GM23338 (cell line): ENCODE measurements at regions not wholly inside any gene's neighbourhood (a gene's known extent, or its start where the extent isn't known, plus 50 kb on each side); places are given as distances from the start of the nearest gene placed in this dataset.

ENCODE experiments used
- ATAC-seq: fragments of 200-7000 bp; cut with Tn5 transposase; 3 replicates; pipeline ENCODE4 v1.9.1; 2020
- DNase-seq: peaks from one replicate; pipeline ENCODE4 v3.0.0-alpha.2; 2015; ENCODE audit warnings: low spot score
- H2AFZ ChIP-seq: fragments of 200-600 bp; sonication (generic); 2 replicates; pipeline ENCODE4 v1.8.0; 2016; ENCODE audit warnings: antibody characterized with exemption, mild to moderate bottlenecking, moderate library complexity
- H3F3A ChIP-seq: fragments of 200-600 bp; sonication (generic); replicated peaks from 2 replicates; pipeline ENCODE4 v1.8.0; 2017; ENCODE audit warnings: antibody characterized with exemption, mixed run types, low read depth
- H3K27ac ChIP-seq: fragments of 200-600 bp; sonication (generic); 2 replicates; pipeline ENCODE4 v1.6.1; 2016; ENCODE audit warnings: low read depth
- H3K27me3 ChIP-seq: fragments of 200-600 bp; sonication (generic); 2 replicates; pipeline ENCODE4 v1.8.0; 2016; ENCODE audit warnings: mild to moderate bottlenecking, mixed run types, moderate library complexity; ENCODE audit not compliant: insufficient read depth
- H3K36me3 ChIP-seq: fragments of 200-600 bp; sonication (generic); 2 replicates; pipeline ENCODE4 v1.8.0; 2016; ENCODE audit warnings: mild to moderate bottlenecking; ENCODE audit not compliant: insufficient read depth
- H3K4me1 ChIP-seq: fragments of 200-600 bp; sonication (generic); 2 replicates; pipeline ENCODE4 v1.8.0; 2016; ENCODE audit warnings: mild to moderate bottlenecking, moderate library complexity; ENCODE audit not compliant: insufficient read depth
- H3K4me2 ChIP-seq: fragments of 200-600 bp; sonication (generic); 2 replicates; pipeline ENCODE4 v1.7.1; 2017; ENCODE audit warnings: mixed run types
- H3K4me3 ChIP-seq: fragments of 200-600 bp; sonication (generic); 2 replicates; pipeline ENCODE4 v1.6.1; 2016; ENCODE audit warnings: mixed run types
- H3K79me2 ChIP-seq: fragments of 200-600 bp; sonication (generic); replicated peaks from 2 replicates; pipeline ENCODE4 v1.8.0; 2017; ENCODE audit warnings: mild to moderate bottlenecking; ENCODE audit not compliant: insufficient read depth
- H3K9me2 ChIP-seq: fragments of 200-600 bp; sonication (generic); 2 replicates; pipeline ENCODE4 v1.8.0; 2017; ENCODE audit not compliant: insufficient read depth
- H4K20me1 ChIP-seq: fragments of 200-600 bp; sonication (generic); replicated peaks from 2 replicates; pipeline ENCODE4 v1.8.0; 2017; ENCODE audit warnings: mild to moderate bottlenecking; ENCODE audit not compliant: insufficient read depth
- H3K27ac Mint-ChIP-seq: 2 replicates; pipeline ENCODE4 v1.8.0; 2020; ENCODE audit warnings: inconsistent platforms, mild to moderate bottlenecking, moderate library complexity, mixed read lengths
- H3K27me3 Mint-ChIP-seq: 3 replicates; pipeline ENCODE4 v1.8.0; 2022; ENCODE audit warnings: low read depth, mild to moderate bottlenecking, moderate library complexity, mixed read lengths, inconsistent platforms; ENCODE audit not compliant: insufficient read depth, poor library complexity
- H3K36me3 Mint-ChIP-seq: 3 replicates; pipeline ENCODE4 v1.8.0; 2021; ENCODE audit warnings: low read depth, mild to moderate bottlenecking, inconsistent platforms, moderate library complexity, mixed read lengths
- H3K4me1 Mint-ChIP-seq: 3 replicates; pipeline ENCODE4 v1.8.0; 2020; ENCODE audit warnings: mild to moderate bottlenecking, inconsistent platforms, mixed read lengths
- H3K4me3 Mint-ChIP-seq: 3 replicates; pipeline ENCODE4 v1.8.0; 2021; ENCODE audit warnings: moderate library complexity, mild to moderate bottlenecking, inconsistent platforms, mixed read lengths
- H3K9me3 Mint-ChIP-seq: 3 replicates; pipeline ENCODE4 v1.8.0; 2020; ENCODE audit warnings: moderate library complexity, mild to moderate bottlenecking, inconsistent platforms, mixed read lengths
- CREB1 ChIP-seq: fragments of 250-450 bp; sonication (Bioruptor Pico); IDR thresholded peaks from 2 replicates; pipeline ENCODE4 v1.5.0; 2020; ENCODE audit warnings: low read depth, mild to moderate bottlenecking, moderate library complexity
- CTCF ChIP-seq, 2 experiments: fragments of 200-600 bp in 1 of 2; sonication (generic) in 1 of 2; conservative IDR thresholded peaks; 2 replicates each; pipeline versions ENCODE4 v1.5.1 to v1.6.1; 2016 to 2017; ENCODE audit warnings: antibody characterized with exemption in 2 of 2, low read depth in 2 of 2, mild to moderate bottlenecking in 2 of 2, moderate library complexity in 1 of 2
- ETS1 ChIP-seq: IDR thresholded peaks from 2 replicates; pipeline ENCODE4 v1.6.1; 2016; ENCODE audit warnings: antibody characterized with exemption
- EZH2 ChIP-seq: fragments of 200-600 bp; sonication (generic); IDR thresholded peaks from one replicate; pipeline ENCODE4 v1.8.0; 2017; ENCODE audit warnings: antibody characterized with exemption, mild to moderate bottlenecking, low read depth; ENCODE audit not compliant: unreplicated experiment
- EZH2phosphoT487 ChIP-seq: fragments of 200-600 bp; sonication (generic); IDR thresholded peaks from one replicate; pipeline ENCODE4 v1.8.1; 2018; ENCODE audit warnings: antibody characterized with exemption; ENCODE audit not compliant: unreplicated experiment
- JUNB ChIP-seq: IDR thresholded peaks from one replicate; pipeline ENCODE4 v1.6.1; 2016; ENCODE audit warnings: antibody characterized with exemption; ENCODE audit not compliant: unreplicated experiment
- NANOG ChIP-seq: IDR thresholded peaks from 2 replicates; pipeline ENCODE4 v1.6.1; 2016; ENCODE audit warnings: antibody characterized with exemption, borderline replicate concordance
- POLR2AphosphoS5 ChIP-seq: IDR thresholded peaks from 2 replicates; pipeline ENCODE4 v1.6.1; 2016; ENCODE audit warnings: antibody characterized with exemption, low read depth
- REST ChIP-seq: IDR thresholded peaks from one replicate; pipeline ENCODE4 v1.6.1; 2018; ENCODE audit warnings: antibody characterized with exemption; ENCODE audit not compliant: unreplicated experiment
- STAT1 ChIP-seq: IDR thresholded peaks from one replicate; pipeline ENCODE4 v1.6.1; 2016; ENCODE audit warnings: antibody characterized with exemption; ENCODE audit not compliant: unreplicated experiment
- ZNF331 ChIP-seq: fragments of 250-450 bp; sonication (Bioruptor Pico); IDR thresholded peaks from 2 replicates; pipeline ENCODE4 v1.5.0; 2020; ENCODE audit warnings: low read depth, mild to moderate bottlenecking, moderate library complexity
- ZNF462 ChIP-seq: fragments of 250-450 bp; sonication (Bioruptor Pico); IDR thresholded peaks from 2 replicates; pipeline ENCODE4 v1.5.0; 2020; ENCODE audit warnings: mild to moderate bottlenecking, moderate library complexity

- H3K4me3 ChIP-seq = no peak overlapping the region
- ATAC-seq (no peak), DNase-seq (no peak)
- H3K27me3 ChIP-seq = no peaks in the 10 kb centered on the region
- H3F3A ChIP-seq = no peaks in the 10 kb centered on the region
- no peaks in the 10 kb centered on the region for H3K4me1 Mint-ChIP-seq
- H3K4me2 ChIP-seq = no peak overlapping the region
- H3K27ac ChIP-seq = no peak overlapping the region
- H2AFZ ChIP-seq = no peak overlapping the region
- peaks cover 86% of the 10 kb centered on the region for H3K9me3 Mint-ChIP-seq
- no peak overlapping the region for H3K27ac Mint-ChIP-seq
- TF ChIP-seq EZH2 = no peak
- TF ChIP-seq STAT1 = no peak
- no peak for TF ChIP-seq CREB1 (CRISPR knock-in tag)
- no peak for TF ChIP-seq ZNF331
- no peak for TF ChIP-seq CTCF (conservative IDR thresholded peaks at IDR 0.05; ENCODE audit: low read depth in 2 of 2)
- TF ChIP-seq EZH2phosphoT487 = no peak
- TF ChIP-seq REST = no peak
- TF ChIP-seq POLR2AphosphoS5 = no peak
- TF ChIP-seq NANOG = no peak
- TF ChIP-seq JUNB = no peak
- no peak for TF ChIP-seq ETS1
- TF ChIP-seq ZNF462 (CRISPR knock-in tag) = no peak
- H3K9me2 ChIP-seq = 0 out of 2 replicates have a peak, but pooled peaks cover 4% of the 10 kb centered on the region
- peaks cover 64% of the 10 kb centered on the region for H3K36me3 Mint-ChIP-seq
- H3K27me3 Mint-ChIP-seq = peaks cover 2% of the 10 kb centered on the region
- no peaks in the 10 kb centered on the region for H4K20me1 ChIP-seq
- H3K4me3 Mint-ChIP-seq = no peak overlapping the region
- peaks cover 6% of the 10 kb centered on the region for H3K36me3 ChIP-seq
- no peaks in the 10 kb centered on the region for H3K79me2 ChIP-seq
- no peaks in the 10 kb centered on the region for H3K4me1 ChIP-seq
Observed at GRCh38 chr1:185581020-185581419, 153.2 kb upstream of the HMCN1 start.
